GM19463 (cell line): ENCODE measurements at regions not wholly inside any gene's neighbourhood (a gene's known extent, or its start where the extent isn't known, plus 50 kb on each side); places are given as distances from the start of the nearest gene placed in this dataset.

Source experiments
- ATAC-seq: cut with Tn5 transposase; IDR thresholded peaks from one replicate; pipeline ENCODE4 v1.9.1; 2021; ENCODE audit warnings: mild to moderate bottlenecking, moderate library complexity; ENCODE audit not compliant: unreplicated experiment

- ATAC-seq: no peak
Observed at GRCh38 chr4:112994732-112995464, 54.6 kb upstream of the ANK2 start.
